ENCODE measurements at regions not wholly inside any gene's neighbourhood (a gene's known extent, or its start where the extent isn't known, plus 50 kb on each side); places are given as distances from the start of the nearest gene placed in this dataset.

DNA sequence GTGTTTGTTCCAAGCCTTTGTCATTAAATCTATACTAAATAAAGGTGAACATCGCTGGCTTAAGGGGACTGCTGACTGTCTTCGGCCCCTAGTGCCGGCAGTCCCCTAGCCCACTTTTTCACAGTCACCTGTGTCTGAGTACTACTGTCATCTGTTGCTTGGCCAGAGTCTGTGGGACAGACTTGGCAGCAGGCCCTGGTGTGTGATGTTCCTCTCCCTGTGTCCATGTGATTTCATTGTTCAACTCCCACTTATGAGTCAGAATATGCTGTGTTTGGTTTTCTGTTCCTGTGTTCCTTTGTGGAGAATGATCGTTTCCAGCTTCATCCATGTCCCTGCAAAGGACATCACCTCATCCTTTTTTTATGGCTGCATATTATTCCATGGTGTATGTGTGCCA, 133.4 kb downstream of the HAO1 start:
- peaks cover 8% of the 10 kb centered on the region for H3K9me3 ChIP-seq (ENCODE audit: low read length)
- FAIRE-seq (no peak), DNase-seq (ENCODE audit: low spot score) (no peak), ATAC-seq (no peak)
- no peak overlapping the region for H3K4me2 ChIP-seq (ENCODE audit: low read depth, low read length)
- no peaks in the 10 kb centered on the region for H3K79me2 ChIP-seq (ENCODE audit: insufficient read depth, low read length)
- no peak overlapping the region for H3K4me3 ChIP-seq (replicated peaks in 1 of 3; ENCODE audit: insufficient read depth in 1 of 3, low read depth in 2 of 3, low read length in 3 of 3)
- 14% methylated on average over 4 of the region's 4 CpGs for WGBS (ENCODE audit: low lambda C conversion rate)
- in situ Hi-C loops (cut with HindIII; ENCODE audit: extremely low pct_ligation_motif_present, low pct_unique_long_range_greater_than_20kb) (no loop called here), intact Hi-C loops (cut with micrococcal nuclease; ENCODE audit: unreplicated experiment) (no loop called here)
- CTCF ChIA-PET (ENCODE audit: low intra/inter-chr PET ratio, low total read pairs), result no interaction called here
- H3K27ac ChIP-seq (ENCODE audit: extremely low read length, insufficient read depth, low read length), result no peak overlapping the region
- POLR2A ChIA-PET, result no interaction called here
- no peak overlapping the region for H2AFZ ChIP-seq (ENCODE audit: low read length)
- no peaks in the 10 kb centered on the region for H3K36me3 ChIP-seq (replicated peaks in 1 of 2; ENCODE audit: control insufficient read depth in 1 of 2, insufficient read depth in 2 of 2, low read length in 2 of 2)
- BruUV-seq (replicated peaks), result no TSS peak
- H3K4me1 ChIP-seq (ENCODE audit: insufficient read depth, low read length), result no peaks in the 10 kb centered on the region
- H4K20me1 ChIP-seq (ENCODE audit: insufficient read depth, low read length), result no peaks in the 10 kb centered on the region
- H3K9ac ChIP-seq (ENCODE audit: insufficient read depth, low read depth, low read length), result no peak overlapping the region
- H3K27me3 ChIP-seq (ENCODE audit: control insufficient read depth in 1 of 2, insufficient read depth in 2 of 2, low read length in 2 of 2), result no peaks in the 10 kb centered on the region
- peak; percentile 64; the same call in 1 of the 2 replicates for TF ChIP-seq RFX5 (IDR thresholded peaks at IDR 0.05; ENCODE audit: low read depth, low read length)
- TF ChIP-seq ZNF577 (CRISPR knock-in tag; IDR thresholded peaks at IDR 0.05; ENCODE audit: borderline replicate concordance, low read depth), result no peak

DNA sequence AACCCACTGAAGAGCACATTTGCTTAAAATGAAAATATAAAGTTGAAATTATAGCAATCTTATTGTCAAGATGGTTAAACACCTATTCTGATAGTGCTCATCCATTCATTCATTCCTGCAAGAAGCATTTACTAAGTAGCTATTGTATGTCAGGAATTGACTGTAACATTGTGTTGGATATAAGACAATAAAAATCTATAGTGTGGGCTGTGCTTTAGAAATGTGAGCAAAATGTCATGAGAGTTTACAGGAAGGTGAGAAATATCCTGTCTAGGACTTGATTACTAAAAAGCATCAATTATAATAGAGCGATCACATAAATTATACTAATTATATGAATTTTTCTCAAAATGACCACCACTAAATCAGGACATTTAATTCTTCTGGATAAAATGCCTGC, 123.0 kb downstream of the HAO1 start:
- FAIRE-seq (no peak), DNase-seq (ENCODE audit: low spot score) (no peak), ATAC-seq (no peak)
- ChIA-PET POLR2A (no interaction called here), CTCF (ENCODE audit: low intra/inter-chr PET ratio, low total read pairs) (no interaction called here)
- no peak for TF ChIP-seq RXRB (CRISPR knock-in tag; IDR thresholded peaks at IDR 0.05; ENCODE audit: borderline replicate concordance)
- no peak for TF ChIP-seq UBTF (CRISPR knock-in tag; IDR thresholded peaks at IDR 0.05)
- TF ChIP-seq BRCA1 (CRISPR knock-in tag; IDR thresholded peaks at IDR 0.05), result no peak
- no peak for TF ChIP-seq LBX2 (CRISPR knock-in tag; IDR thresholded peaks at IDR 0.05; ENCODE audit: borderline replicate concordance)
- Histone ChIP-seq H3K27ac (ENCODE audit: extremely low read length, insufficient read depth, low read length) (no peak overlapping the region), H4K20me1 (ENCODE audit: insufficient read depth, low read length) (no peaks in the 10 kb centered on the region), H3K79me2 (ENCODE audit: insufficient read depth, low read length) (no peaks in the 10 kb centered on the region), H3K9ac (ENCODE audit: insufficient read depth, low read depth, low read length) (no peak overlapping the region), H3K4me3 (replicated peaks in 1 of 3; ENCODE audit: insufficient read depth in 1 of 3, low read depth in 2 of 3, low read length in 3 of 3) (no peak overlapping the region), H3K36me3 (replicated peaks in 1 of 2; ENCODE audit: control insufficient read depth in 1 of 2, insufficient read depth in 2 of 2, low read length in 2 of 2) (no peaks in the 10 kb centered on the region), H2AFZ (ENCODE audit: low read length) (no peak overlapping the region), H3K9me3 (ENCODE audit: low read length) (no peaks in the 10 kb centered on the region), H3K4me1 (ENCODE audit: insufficient read depth, low read length) (no peaks in the 10 kb centered on the region), H3K27me3 (ENCODE audit: control insufficient read depth in 1 of 2, insufficient read depth in 2 of 2, low read length in 2 of 2) (no peaks in the 10 kb centered on the region), H3K4me2 (ENCODE audit: low read depth, low read length) (no peak overlapping the region)
- 55% methylated on average over 1 of the region's 1 CpG for WGBS (ENCODE audit: low lambda C conversion rate)
- intact Hi-C loops (cut with micrococcal nuclease; ENCODE audit: unreplicated experiment) (no loop called here), in situ Hi-C loops (cut with HindIII; ENCODE audit: extremely low pct_ligation_motif_present, low pct_unique_long_range_greater_than_20kb) (no loop called here)
- BruUV-seq (replicated peaks), result no TSS peak
